GM12865 (cell line): ENCODE measurements at regions not wholly inside any gene's neighbourhood (a gene's known extent, or its start where the extent isn't known, plus 50 kb on each side); places are given as distances from the start of the nearest gene placed in this dataset.
"Not testable (repeated sequence)": the region's sequence is repeated elsewhere in the genome, so short reads cannot be mapped to it uniquely, and the experiment has no call there.

Source experiments
- DNase-seq: peaks from one replicate; pipeline ENCODE4 v3.0.0; 2010; ENCODE audit warnings: low read depth
- H3K4me3 ChIP-seq: 2 replicates; pipeline ENCODE4 v1.5.1; 2011; ENCODE audit warnings: mild to moderate bottlenecking, low read depth, low read length, control low read depth
- CTCF ChIP-seq: IDR thresholded peaks from 2 replicates; pipeline ENCODE4 v1.5.1; 2011; ENCODE audit warnings: low read length, control low read depth, low read depth, inconsistent platforms; ENCODE audit not compliant: insufficient read depth; ENCODE audit errors: missing control alignments

DNA sequence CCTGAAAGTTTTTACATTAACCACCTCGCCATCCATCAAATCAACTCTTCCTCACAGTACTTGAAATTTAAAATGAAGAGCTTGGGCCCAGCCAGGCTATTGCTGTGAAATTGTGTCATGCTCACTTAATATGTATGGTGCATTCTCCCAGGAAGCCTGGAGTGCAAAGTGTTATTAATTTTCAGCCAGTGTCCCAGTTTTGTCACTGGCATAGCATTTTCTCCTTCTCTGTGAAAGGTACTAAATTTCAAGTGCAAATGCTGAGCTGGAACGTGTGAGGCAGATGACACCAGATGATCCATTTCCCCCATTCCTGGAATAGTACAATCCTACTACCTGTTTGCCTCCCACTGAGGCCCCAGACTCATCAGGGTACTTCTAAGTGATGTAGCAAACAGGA lies 397.6 kb upstream of the ACTBL2 start:
- no peak for DNase-seq
- TF ChIP-seq CTCF: no peak
- H3K4me3 ChIP-seq: no peak overlapping the region

GRCh38 chr5:57878301-57878722 lies 395.7 kb upstream of the ACTBL2 start:
- no peak for DNase-seq
- no peak for TF ChIP-seq CTCF
- no peak overlapping the region for H3K4me3 ChIP-seq

DNA sequence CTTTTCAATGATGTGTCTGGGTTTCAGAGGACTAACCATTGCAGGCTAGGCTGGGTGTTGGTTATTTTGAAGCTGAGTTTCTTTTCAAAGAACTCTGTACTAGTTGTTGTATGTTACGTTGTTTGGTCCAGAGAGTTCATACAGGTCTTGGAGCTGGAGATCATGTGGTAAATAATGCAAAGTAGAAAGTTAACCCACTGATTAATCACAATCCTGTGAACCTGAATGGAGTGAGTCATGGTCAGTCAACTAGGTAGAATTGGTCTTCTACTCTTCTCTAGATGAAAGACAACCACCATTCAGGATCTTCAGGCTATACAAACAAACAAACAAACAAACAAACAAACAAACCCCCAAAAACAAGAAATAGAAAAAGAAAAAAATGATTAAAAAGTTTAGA lies 388.9 kb upstream of the ACTBL2 start:
- DNase-seq: no peak
- no peak overlapping the region for H3K4me3 ChIP-seq
- TF ChIP-seq CTCF: no peak

- DNase-seq, H3K4me3 ChIP-seq: not testable (repeated sequence)
These were observed 387.7 kb upstream of the ACTBL2 start for GRCh38 chr5:57870267-57870666.

- no peak for DNase-seq
- no peak overlapping the region for H3K4me3 ChIP-seq
- TF ChIP-seq CTCF: no peak
These were observed 381.1 kb upstream of the ACTBL2 start for GRCh38 chr5:57863661-57864060.

GRCh38 chr5:57862942-57863341 lies 380.3 kb upstream of the ACTBL2 start:
- TF ChIP-seq CTCF: no peak
- H3K4me3 ChIP-seq: no peak overlapping the region
- DNase-seq: no peak

DNA sequence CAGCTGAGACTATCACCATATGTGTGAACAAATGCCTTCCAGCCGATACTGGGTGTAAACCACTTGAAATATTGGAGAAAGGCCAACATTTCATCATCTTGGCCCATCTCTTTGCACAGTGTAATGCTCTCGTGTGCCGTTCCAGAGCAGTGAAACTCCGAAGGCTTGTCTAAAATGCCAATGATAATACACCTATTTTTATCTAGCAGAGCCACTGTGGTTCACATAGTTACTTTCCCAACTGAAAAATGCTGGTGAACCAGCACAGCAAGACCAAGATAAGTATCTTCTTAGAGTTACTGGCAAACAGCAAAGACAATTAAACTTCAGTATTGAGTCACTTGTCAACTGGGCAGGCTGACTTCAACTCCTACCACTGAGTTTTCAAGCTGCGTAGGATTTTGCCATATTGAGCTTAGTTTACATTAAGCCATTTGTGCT lies 379.9 kb upstream of the ACTBL2 start:
- DNase-seq: no peak
- H3K4me3 ChIP-seq: no peak overlapping the region
- TF ChIP-seq CTCF: no peak
